IMR-90 (cell line): ENCODE measurements at regions not wholly inside any gene's neighbourhood (a gene's known extent, or its start where the extent isn't known, plus 50 kb on each side); places are given as distances from the start of the nearest gene placed in this dataset.

Source experiments
- ATAC-seq: fragments of 200-7000 bp; cut with Tn5 transposase; 2 replicates; pipeline ENCODE4 v1.9.1; 2020; ENCODE audit warnings: low read depth, mild to moderate bottlenecking, moderate library complexity
- BruUV-seq: library from RNA; stranded (reverse); fragments of 400-500 nt; replicated peaks from 2 replicates; lab custom pipeline; 2021; lab: Mats Ljungman, UMichigan
- CTCF ChIA-PET: fragments of 300-600 bp; formaldehyde crosslinking; extraction: SDS; loops from one replicate; lab custom pipeline; 2021; ENCODE audit warnings: antibody characterized with exemption; lab: Yijun Ruan, JAX
- POLR2A ChIA-PET: fragments of 300-600 bp; sonication (Branson Sonifier 250); formaldehyde crosslinking; loops from one replicate; lab custom pipeline; 2022; ENCODE audit warnings: antibody characterized with exemption; ENCODE audit not compliant: unreplicated experiment; lab: Charles Lee
- DNase-seq: peaks from one replicate; pipeline ENCODE4 v3.0.0; 2013
- H2AFZ ChIP-seq: replicated peaks from 2 replicates; pipeline ENCODE3; 2013; ENCODE audit warnings: low read length, mild to moderate bottlenecking; ENCODE audit not compliant: poor library complexity
- H2AK5ac ChIP-seq: 2 replicates; pipeline ENCODE4 v1.6.1; 2013; ENCODE audit warnings: low read depth, low read length, inconsistent platforms
- H2AK9ac ChIP-seq: replicated peaks from 2 replicates; pipeline ENCODE3; 2013; ENCODE audit warnings: mild to moderate bottlenecking, low read depth, low read length, moderate library complexity; ENCODE audit not compliant: poor library complexity
- H2BK120ac ChIP-seq: 2 replicates; pipeline ENCODE4 v1.6.1; 2013; ENCODE audit warnings: low read depth, low read length, inconsistent platforms
- H2BK15ac ChIP-seq: 3 replicates; pipeline ENCODE4 v1.6.1; 2013; ENCODE audit warnings: low read depth, low read length, inconsistent platforms
- H2BK20ac ChIP-seq: 2 replicates; pipeline ENCODE4 v1.6.1; 2013; ENCODE audit warnings: low read depth, mild to moderate bottlenecking, inconsistent platforms, low read length, moderate library complexity
- H2BK5ac ChIP-seq: 2 replicates; pipeline ENCODE4 v1.6.1; 2013; ENCODE audit warnings: mild to moderate bottlenecking, low read depth, low read length, inconsistent platforms; ENCODE audit not compliant: poor library complexity, severe bottlenecking
- H3K14ac ChIP-seq: replicated peaks from 2 replicates; pipeline ENCODE4 v1.6.1; 2013; ENCODE audit warnings: low read depth, low read length, inconsistent platforms
- H3K18ac ChIP-seq: 2 replicates; pipeline ENCODE4 v1.6.1; 2013; ENCODE audit warnings: low read depth, low read length, control low read depth
- H3K23ac ChIP-seq: 2 replicates; pipeline ENCODE4 v1.6.1; 2013; ENCODE audit warnings: low read depth, low read length, inconsistent platforms
- H3K27ac ChIP-seq: 2 replicates; pipeline ENCODE4 v1.5.1; 2013; ENCODE audit warnings: mild to moderate bottlenecking, control low read depth, low read length; ENCODE audit not compliant: insufficient read depth
- H3K27me3 ChIP-seq: 2 replicates; pipeline ENCODE4 v1.6.1; 2013; ENCODE audit warnings: low read length; ENCODE audit not compliant: control insufficient read depth, insufficient read depth
- H3K36me3 ChIP-seq: 2 replicates; pipeline ENCODE4 v1.6.1; 2013; ENCODE audit warnings: low read length, mixed read lengths; ENCODE audit not compliant: control insufficient read depth, insufficient read depth
- H3K4ac ChIP-seq: 2 replicates; pipeline ENCODE4 v1.6.1; 2013; ENCODE audit warnings: low read depth, low read length, inconsistent platforms
- H3K4me1 ChIP-seq: 2 replicates; pipeline ENCODE4 v1.6.1; 2013; ENCODE audit warnings: low read length, mixed read lengths; ENCODE audit not compliant: control insufficient read depth, insufficient read depth
- H3K4me2 ChIP-seq: 2 replicates; pipeline ENCODE4 v1.6.1; 2013; ENCODE audit warnings: low read depth, mild to moderate bottlenecking, control low read depth, low read length, moderate library complexity
- H3K4me3 ChIP-seq: 2 replicates; pipeline ENCODE4 v1.5.1; 2013; ENCODE audit warnings: low read depth, mild to moderate bottlenecking, control low read depth, low read length, moderate library complexity; ENCODE audit not compliant: insufficient read depth
- H3K56ac ChIP-seq: 2 replicates; pipeline ENCODE4 v1.6.1; 2013; ENCODE audit warnings: low read length, inconsistent platforms; ENCODE audit not compliant: insufficient read depth; ENCODE audit errors: extremely low read depth
- H3K79me1 ChIP-seq, 2 experiments: 2 replicates each; pipeline ENCODE4 v1.6.1; 2013; ENCODE audit warnings: low read length in 2 of 2, inconsistent platforms in 1 of 2, low read depth in 1 of 2
- H3K9ac ChIP-seq: 2 replicates; pipeline ENCODE4 v1.6.1; 2013; ENCODE audit warnings: low read depth, low read length, control low read depth
- H3K9me1 ChIP-seq: 2 replicates; pipeline ENCODE4 v1.6.1; 2013; ENCODE audit warnings: low read length, inconsistent platforms; ENCODE audit not compliant: insufficient read depth
- H3K9me3 ChIP-seq: 2 replicates; pipeline ENCODE4 v1.6.1; 2013; ENCODE audit warnings: low read length; ENCODE audit not compliant: control insufficient read depth, insufficient read depth
- H4K20me1 ChIP-seq: 2 replicates; pipeline ENCODE4 v1.6.1; 2013; ENCODE audit warnings: low read length, inconsistent platforms; ENCODE audit not compliant: insufficient read depth
- H4K5ac ChIP-seq: 2 replicates; pipeline ENCODE4 v1.6.1; 2013; ENCODE audit warnings: mild to moderate bottlenecking, low read depth, low read length, control low read depth
- H4K8ac ChIP-seq, 2 experiments: 2 replicates each; pipeline ENCODE4 v1.6.1; 2013; ENCODE audit warnings: low read depth in 2 of 2, low read length in 2 of 2, control low read depth in 1 of 2, inconsistent platforms in 1 of 2
- H4K91ac ChIP-seq: 2 replicates; pipeline ENCODE4 v1.6.1; 2013; ENCODE audit warnings: low read depth, low read length, inconsistent platforms; ENCODE audit not compliant: insufficient read depth
- CEBPB ChIP-seq: IDR thresholded peaks from 2 replicates; pipeline ENCODE4 v1.6.1; 2012; ENCODE audit warnings: low read depth, low read length, improper control_type of control experiment
- CTCF ChIP-seq: conservative IDR thresholded peaks from 2 replicates; pipeline ENCODE4 v1.5.1; 2012; ENCODE audit warnings: mild to moderate bottlenecking, low read depth, low read length, improper control_type of control experiment
- FOS ChIP-seq: fragments of 150-350 bp; IDR thresholded peaks from 2 replicates; pipeline ENCODE4 v1.6.1; 2016; ENCODE audit warnings: low read depth, low read length
- MAZ ChIP-seq: IDR thresholded peaks from 2 replicates; pipeline ENCODE4 v1.6.1; 2012; ENCODE audit warnings: low read depth, mild to moderate bottlenecking, low read length, improper control_type of control experiment, moderate library complexity, borderline replicate concordance
- MXI1 ChIP-seq: IDR thresholded peaks from 2 replicates; pipeline ENCODE4 v1.6.1; 2012; ENCODE audit warnings: low read depth, mild to moderate bottlenecking, low read length, moderate library complexity, borderline replicate concordance
- POLR2A ChIP-seq: IDR thresholded peaks from 2 replicates; pipeline ENCODE4 v1.6.1; 2012; ENCODE audit warnings: mild to moderate bottlenecking, low read depth, low read length
- RAD21 ChIP-seq: IDR thresholded peaks from 2 replicates; pipeline ENCODE4 v1.6.1; 2012; ENCODE audit warnings: low read length, improper control_type of control experiment
- RFX5 ChIP-seq: IDR thresholded peaks from 2 replicates; pipeline ENCODE4 v1.8.0; 2012; ENCODE audit warnings: low read depth, mild to moderate bottlenecking, low read length, moderate library complexity
- USF2 ChIP-seq: fragments of 150-350 bp; IDR thresholded peaks from 2 replicates; pipeline ENCODE4 v1.6.1; 2017; ENCODE audit warnings: mild to moderate bottlenecking, antibody characterized with exemption, low read length, low read depth
- WGBS, 2 experiments: methylation state at CpG; one replicate each; pipeline versions ENCODE4 v1.1.5 to v1.1.7; 2013; ENCODE audit warnings: missing lambda C conversion rate in 2 of 2; ENCODE audit not compliant: insufficient read length in 1 of 2; ENCODE audit errors: extremely low coverage in 2 of 2; 5-methylcytosine and 5-hydroxymethylcytosine counted together
- dilution Hi-C: fragments of 300-500 bp; cut with HindIII; formaldehyde crosslinking; loops from one replicate; pipeline ENCODE4 v1.14.3; 2018; ENCODE audit warnings: low sequenced_read_pairs; ENCODE audit not compliant: unreplicated experiment
- in situ Hi-C: fragments of 300-500 bp; cut with MboI; formaldehyde crosslinking; loops from 3 replicates; pipeline ENCODE4 v1.14.3; 2019; ENCODE audit warnings: low sequenced_read_pairs, inconsistent platforms, mixed read lengths
- intact Hi-C: fragments of 100-400 bp; cut with micrococcal nuclease; formaldehyde crosslinking; loops from 2 replicates; pipeline ENCODE4 v1.10.0; 2022

GRCh38 chr1:229110986-229111385 is 159.9 kb upstream of the RAB4A start:
- Histone ChIP-seq H3K27me3 (peaks cover 44% of the 10 kb centered on the region; the same call in 1 of the 2 replicates), H3K18ac (no peak overlapping the region), H2AFZ (no peak overlapping the region), H2BK5ac (no peak overlapping the region), H2BK15ac (no peak overlapping the region), H3K4ac (no peak overlapping the region), H2AK9ac (no peak overlapping the region), H2BK120ac (no peak overlapping the region), H3K79me1 (no peaks in the 10 kb centered on the region), H2BK20ac (no peak overlapping the region), H3K14ac (no peak overlapping the region), H3K9me1 (no peaks in the 10 kb centered on the region), H4K8ac (no peak overlapping the region), H2AK5ac (no peak overlapping the region), H3K9me3 (no peaks in the 10 kb centered on the region), H3K56ac (no peak overlapping the region), H4K20me1 (no peaks in the 10 kb centered on the region), H3K23ac (no peak overlapping the region), H3K4me3 (no peak overlapping the region), H3K27ac (no peak overlapping the region), H4K91ac (no peak overlapping the region), H4K5ac (no peak overlapping the region), H3K4me1 (peaks cover 10% of the 10 kb centered on the region; the same call in 1 of the 2 replicates), H3K4me2 (no peak overlapping the region), H3K9ac (no peak overlapping the region), H3K36me3 (no peaks in the 10 kb centered on the region)
- dilution Hi-C loops: no loop called here
- in situ Hi-C loops: no loop called here
- DNase-seq: no peak
- BruUV-seq: no TSS peak
- ATAC-seq: no peak
- intact Hi-C loops: loop anchor here (10.0 kb wide), 1 partner anchor 334 kb away; no protein-coding TSS in a partner anchor
- ChIA-PET CTCF (interaction anchor here (0.6 kb wide), 1 partner anchor 25 kb away, joined by 4 read pairs; no protein-coding TSS in a partner anchor), POLR2A (no interaction called here)
- no CpG with 5 or more reads among the region's 1 CpG for WGBS, 2 experiments
- TF ChIP-seq RFX5 (no peak), MAZ (no peak), POLR2A (no peak), RAD21 (no peak), USF2 (no peak), CEBPB (no peak), MXI1 (no peak), FOS (no peak), CTCF (no peak)
